ENCODE measurements at regions not wholly inside any gene's neighbourhood (a gene's known extent, or its start where the extent isn't known, plus 50 kb on each side); places are given as distances from the start of the nearest gene placed in this dataset.

GRCh38 chr21:15138490-15138889 lies 73.7 kb upstream of the NRIP1 start:
- Mint-ChIP-seq H3K4me1 (no peaks in the 10 kb centered on the region), H3K4me3 (no peak overlapping the region), H3K27me3 (peaks cover 11% of the 10 kb centered on the region), H3K9me3 (no peaks in the 10 kb centered on the region), H3K36me3 (no peaks in the 10 kb centered on the region), H3K27ac (no peak overlapping the region)
- ATAC-seq (ENCODE audit: low read depth) = no peak
- no peak for DNase-seq (ENCODE audit: low spot score in 2 of 2)

GRCh38 chr21:15139898-15140297 lies 75.1 kb upstream of the NRIP1 start:
- Mint-ChIP-seq H3K4me3 (no peak overlapping the region), H3K27ac (no peak overlapping the region), H3K27me3 (peaks cover 11% of the 10 kb centered on the region), H3K36me3 (no peaks in the 10 kb centered on the region), H3K9me3 (no peaks in the 10 kb centered on the region), H3K4me1 (no peaks in the 10 kb centered on the region)
- ATAC-seq (ENCODE audit: low read depth) (no peak), DNase-seq (ENCODE audit: low spot score in 2 of 2) (no peak)

GRCh38 chr21:15140321-15141019 lies 75.7 kb upstream of the NRIP1 start:
- DNase-seq (ENCODE audit: low spot score in 2 of 2) (no peak), ATAC-seq (ENCODE audit: low read depth) (no peak)
- Mint-ChIP-seq H3K9me3 (no peaks in the 10 kb centered on the region), H3K27me3 (peaks cover 11% of the 10 kb centered on the region), H3K27ac (no peak overlapping the region), H3K4me3 (no peak overlapping the region), H3K4me1 (no peaks in the 10 kb centered on the region), H3K36me3 (no peaks in the 10 kb centered on the region)

DNA sequence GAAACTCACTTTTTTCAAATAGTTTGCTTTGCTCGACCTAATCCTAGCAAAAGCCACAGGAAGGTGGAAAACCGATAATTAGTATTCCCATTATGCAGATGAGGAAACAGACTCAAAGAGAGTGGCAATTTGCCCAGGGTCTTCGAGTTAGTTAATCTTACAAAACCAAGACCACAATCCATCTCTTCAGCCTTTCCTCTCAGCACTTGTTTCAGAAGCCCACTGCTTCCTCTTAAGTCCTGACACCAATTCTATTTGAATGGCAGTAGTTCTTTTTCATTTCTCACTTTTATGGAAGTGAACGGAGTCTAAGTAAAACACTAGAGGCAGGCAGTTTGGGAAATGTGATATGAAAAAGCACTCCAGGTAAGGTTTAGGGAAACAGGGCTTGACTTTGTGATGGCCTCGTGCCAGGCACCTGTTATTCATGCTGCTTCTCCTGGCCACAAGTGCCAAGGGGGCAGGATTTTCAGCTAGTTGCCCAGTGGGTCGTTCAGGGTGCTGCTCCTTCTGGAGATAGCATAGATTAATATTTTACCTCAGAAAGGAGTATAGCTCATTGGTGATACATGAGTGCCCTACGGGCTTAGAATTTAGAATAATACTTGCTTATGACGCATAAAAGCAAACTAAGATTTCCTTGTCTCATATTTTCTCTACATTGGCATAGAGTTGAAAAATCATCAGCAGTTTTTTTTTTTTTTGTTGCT lies 76.6 kb upstream of the NRIP1 start:
- DNase-seq (ENCODE audit: low spot score in 2 of 2) = no peak
- ATAC-seq (ENCODE audit: low read depth) = no peak
- no peak overlapping the region for H3K4me3 Mint-ChIP-seq
- H3K4me1 Mint-ChIP-seq = no peaks in the 10 kb centered on the region
- H3K27me3 Mint-ChIP-seq = peaks cover 11% of the 10 kb centered on the region
- H3K27ac Mint-ChIP-seq = no peak overlapping the region
- no peaks in the 10 kb centered on the region for H3K9me3 Mint-ChIP-seq
- H3K36me3 Mint-ChIP-seq = no peaks in the 10 kb centered on the region

DNA sequence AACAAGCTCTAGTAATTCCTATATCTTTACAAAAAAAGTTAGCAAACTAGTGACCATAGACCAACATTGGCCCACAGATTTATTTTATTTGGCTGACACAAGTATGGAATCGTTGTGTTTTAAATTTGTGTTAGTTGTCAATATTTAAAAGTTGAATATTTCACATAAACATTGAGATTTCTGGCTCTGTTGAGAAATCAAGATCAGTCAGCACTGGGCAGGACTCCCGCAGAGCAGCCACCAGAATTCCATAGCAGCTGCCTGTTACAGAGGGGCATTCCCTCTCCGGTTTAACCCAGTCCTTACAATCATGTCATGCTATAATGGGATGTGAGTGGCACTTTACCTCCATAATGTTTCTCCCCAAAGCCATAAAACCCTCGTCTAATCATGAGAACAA lies 79.2 kb upstream of the NRIP1 start:
- H3K36me3 Mint-ChIP-seq = no peaks in the 10 kb centered on the region

GRCh38 chr21:15148437-15148836 lies 83.6 kb upstream of the NRIP1 start:
- DNase-seq (ENCODE audit: low spot score in 2 of 2) (no peak), ATAC-seq (ENCODE audit: low read depth) (no peak)
- H3K4me1 Mint-ChIP-seq = no peaks in the 10 kb centered on the region
- H3K9me3 Mint-ChIP-seq = no peaks in the 10 kb centered on the region
- H3K27ac Mint-ChIP-seq = no peak overlapping the region
- H3K4me3 Mint-ChIP-seq = no peak overlapping the region
- no peaks in the 10 kb centered on the region for H3K36me3 Mint-ChIP-seq
- peaks cover 1% of the 10 kb centered on the region for H3K27me3 Mint-ChIP-seq

More for the DNA sequence above, 79.2 kb upstream of the NRIP1 start:
- no peak for DNase-seq (ENCODE audit: low spot score in 2 of 2)
- Mint-ChIP-seq H3K27me3 (peaks cover 6% of the 10 kb centered on the region), H3K4me1 (no peaks in the 10 kb centered on the region), H3K4me3 (no peak overlapping the region), H3K27ac (no peak overlapping the region), H3K9me3 (no peaks in the 10 kb centered on the region)
- ATAC-seq (ENCODE audit: low read depth) = no peak

- Mint-ChIP-seq H3K9me3 (no peaks in the 10 kb centered on the region), H3K27ac (no peak overlapping the region), H3K36me3 (no peaks in the 10 kb centered on the region), H3K27me3 (peaks cover 1% of the 10 kb centered on the region), H3K4me3 (no peak overlapping the region), H3K4me1 (no peaks in the 10 kb centered on the region)
- ATAC-seq (ENCODE audit: low read depth) (no peak), DNase-seq (ENCODE audit: low spot score in 2 of 2) (no peak)
Observed at GRCh38 chr21:15149600-15150224, 84.9 kb upstream of the NRIP1 start.

- H3K4me1 Mint-ChIP-seq = no peaks in the 10 kb centered on the region
- H3K36me3 Mint-ChIP-seq = no peaks in the 10 kb centered on the region
- H3K4me3 Mint-ChIP-seq = no peak overlapping the region
- DNase-seq (ENCODE audit: low spot score in 2 of 2) (no peak), ATAC-seq (ENCODE audit: low read depth) (no peak)
- H3K9me3 Mint-ChIP-seq = no peaks in the 10 kb centered on the region
- peaks cover 1% of the 10 kb centered on the region for H3K27me3 Mint-ChIP-seq
- no peak overlapping the region for H3K27ac Mint-ChIP-seq
Observed at GRCh38 chr21:15151385-15152103, 86.7 kb upstream of the NRIP1 start.

DNA sequence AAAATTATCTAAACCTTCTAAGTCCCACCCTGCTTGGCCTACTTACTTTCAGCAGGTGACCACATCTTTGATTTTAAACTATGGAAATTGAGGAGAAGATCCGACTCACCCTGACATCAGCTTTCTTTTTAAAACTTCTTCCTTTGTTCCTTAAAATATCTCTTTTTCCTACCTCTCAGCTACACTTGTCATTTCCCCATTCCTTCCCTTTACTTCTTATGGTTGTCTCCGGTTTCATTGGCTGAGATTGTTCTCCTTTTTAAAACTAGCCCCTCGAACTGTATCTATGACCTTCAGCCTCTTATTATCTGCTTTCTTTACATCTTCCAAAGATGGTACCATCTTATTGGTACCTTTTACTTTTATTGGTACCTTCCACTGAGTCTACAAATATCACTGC lies 87.8 kb upstream of the NRIP1 start:
- H3K27me3 Mint-ChIP-seq = peaks cover 1% of the 10 kb centered on the region
- peaks cover 5% of the 10 kb centered on the region for H3K9me3 Mint-ChIP-seq
- ATAC-seq (ENCODE audit: low read depth) (no peak), DNase-seq (ENCODE audit: low spot score in 2 of 2) (no peak)
- no peaks in the 10 kb centered on the region for H3K4me1 Mint-ChIP-seq
- H3K36me3 Mint-ChIP-seq = peaks cover 3% of the 10 kb centered on the region
- no peak overlapping the region for H3K4me3 Mint-ChIP-seq
- H3K27ac Mint-ChIP-seq = no peak overlapping the region

DNA sequence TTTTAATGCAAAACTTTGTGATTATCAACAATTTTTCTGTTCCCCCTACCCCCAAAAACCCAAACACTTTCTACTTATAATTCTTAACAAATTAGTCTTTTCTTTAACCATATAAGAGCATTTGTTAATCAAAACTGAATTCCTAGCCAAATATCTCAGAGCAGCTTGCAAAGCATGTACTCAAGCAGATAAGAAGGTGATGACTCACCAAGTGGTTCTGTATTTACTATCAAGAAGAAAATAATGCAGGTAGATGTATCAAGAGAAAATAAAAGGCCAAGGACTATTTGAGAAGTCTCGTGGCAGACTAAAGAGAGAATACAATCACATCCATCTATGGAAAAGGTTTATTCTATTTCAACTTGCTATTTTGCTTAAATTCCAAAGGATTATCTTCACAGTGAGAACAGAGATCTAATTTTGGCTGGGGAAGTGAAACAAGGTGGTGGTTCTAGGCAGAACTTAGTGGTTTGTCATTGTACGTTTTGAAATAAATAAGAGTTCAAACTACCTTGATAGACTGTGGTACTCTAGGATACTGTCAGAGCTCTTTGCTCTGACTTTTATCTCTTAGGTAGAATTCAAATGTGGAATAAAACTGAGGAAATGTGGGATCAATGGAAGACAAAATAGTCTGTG lies 94.7 kb upstream of the NRIP1 start:
- Mint-ChIP-seq H3K4me3 (no peak overlapping the region), H3K4me1 (peaks cover 12% of the 10 kb centered on the region), H3K36me3 (peaks cover 4% of the 10 kb centered on the region), H3K27ac (peak overlapping the region; percentile 8), H3K27me3 (peaks cover 4% of the 10 kb centered on the region), H3K9me3 (peaks cover 13% of the 10 kb centered on the region)
- ATAC-seq (ENCODE audit: low read depth) (peak; percentile 93), DNase-seq (ENCODE audit: low spot score in 2 of 2) (no peak)

GRCh38 chr21:15160136-15160535 lies 95.3 kb upstream of the NRIP1 start:
- DNase-seq (ENCODE audit: low spot score in 2 of 2) (no peak), ATAC-seq (ENCODE audit: low read depth) (no peak)
- Mint-ChIP-seq H3K27ac (no peak overlapping the region), H3K36me3 (peaks cover 4% of the 10 kb centered on the region), H3K27me3 (peaks cover 4% of the 10 kb centered on the region), H3K9me3 (peaks cover 13% of the 10 kb centered on the region), H3K4me3 (no peak overlapping the region), H3K4me1 (peaks cover 12% of the 10 kb centered on the region)

DNA sequence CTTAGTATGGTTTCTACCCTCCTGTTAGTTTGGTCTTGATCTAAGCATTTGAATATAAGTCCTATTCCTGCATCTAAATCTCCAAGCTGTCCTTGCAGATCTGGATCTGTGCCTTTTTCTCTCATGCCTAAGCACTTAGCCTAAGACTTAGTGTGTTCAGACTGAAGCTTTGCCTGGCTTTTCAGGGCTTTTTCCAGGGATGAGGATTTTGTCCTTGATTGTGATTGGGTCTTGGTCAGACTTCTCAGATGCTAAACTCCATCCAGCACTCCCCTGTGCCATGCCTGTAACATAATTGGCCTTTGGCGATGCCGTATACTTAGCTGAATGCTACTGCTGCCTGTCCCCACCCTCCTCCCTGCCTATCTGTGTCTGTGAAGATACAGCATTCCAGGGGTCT lies 98.1 kb upstream of the NRIP1 start:
- H3K27ac Mint-ChIP-seq = no peak overlapping the region
- ATAC-seq (ENCODE audit: low read depth) (no peak), DNase-seq (ENCODE audit: low spot score in 2 of 2) (no peak)
- peaks cover 12% of the 10 kb centered on the region for H3K4me1 Mint-ChIP-seq
- H3K4me3 Mint-ChIP-seq = no peak overlapping the region
- H3K36me3 Mint-ChIP-seq = peaks cover 2% of the 10 kb centered on the region
- H3K9me3 Mint-ChIP-seq = peaks cover 6% of the 10 kb centered on the region
- peaks cover 10% of the 10 kb centered on the region for H3K27me3 Mint-ChIP-seq

DNA sequence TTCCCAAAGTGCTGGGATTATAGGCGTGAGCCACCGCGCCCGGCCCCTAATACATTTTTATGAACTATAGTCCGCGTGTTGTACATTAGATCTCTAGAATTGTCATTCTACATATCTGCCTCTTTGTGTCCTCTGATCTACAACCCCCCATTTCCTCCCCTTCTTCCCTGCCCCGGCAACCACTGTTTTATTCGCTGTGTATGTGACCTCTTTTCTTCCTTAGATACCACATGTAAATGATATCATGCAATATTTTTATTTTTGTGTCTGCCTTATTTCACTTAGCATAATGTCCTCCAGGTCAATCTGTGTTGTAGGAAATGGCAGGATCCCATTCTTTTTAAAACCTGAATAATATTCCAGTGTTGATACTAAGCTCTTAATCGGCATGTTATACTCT lies 99.5 kb upstream of the NRIP1 start:
- H3K36me3 Mint-ChIP-seq = no peaks in the 10 kb centered on the region
- DNase-seq (ENCODE audit: low spot score in 2 of 2) (no peak), ATAC-seq (ENCODE audit: low read depth) (no peak)
- H3K9me3 Mint-ChIP-seq = peaks cover 3% of the 10 kb centered on the region
- peaks cover 15% of the 10 kb centered on the region for H3K27me3 Mint-ChIP-seq
- peaks cover 12% of the 10 kb centered on the region for H3K4me1 Mint-ChIP-seq
- H3K4me3 Mint-ChIP-seq = no peak overlapping the region
- H3K27ac Mint-ChIP-seq = no peak overlapping the region

Measured in memory B cell (primary cell).